ENCODE measurements at regions not wholly inside any gene's neighbourhood (a gene's known extent, or its start where the extent isn't known, plus 50 kb on each side); places are given as distances from the start of the nearest gene placed in this dataset.

DNA sequence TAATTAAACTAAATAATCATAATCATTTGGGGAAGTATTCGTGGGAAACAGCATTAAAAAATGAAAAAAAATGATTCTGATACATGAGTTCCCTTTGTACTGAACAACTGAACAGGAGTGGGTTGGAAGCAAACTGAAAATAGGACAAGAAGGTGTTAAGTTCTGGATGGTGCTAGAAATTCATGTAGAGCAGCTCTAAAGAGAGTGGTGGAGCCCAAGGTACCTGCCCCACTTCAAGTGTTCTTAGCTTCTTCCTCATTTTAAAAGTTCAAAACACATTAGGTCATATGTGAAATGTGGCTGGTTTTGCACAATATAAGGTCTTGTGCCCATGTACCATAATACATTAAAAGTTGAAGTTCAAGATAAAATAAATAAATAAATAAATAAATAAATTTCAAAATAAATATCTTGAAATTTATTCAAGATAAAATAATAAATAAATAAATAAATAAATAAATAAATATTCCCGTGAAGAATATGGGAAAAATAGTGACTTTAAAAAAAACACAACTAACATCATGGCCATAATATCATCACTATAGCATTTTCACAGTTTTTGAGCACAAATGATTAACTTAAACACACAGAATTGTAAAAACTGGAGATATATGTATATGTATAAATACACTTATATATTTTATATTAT is 191.5 kb upstream of the PRKD1 start:
- Histone ChIP-seq H3K4me1 (no peaks in the 10 kb centered on the region), H3K27ac (no peak overlapping the region), H3K4me2 (no peak overlapping the region), H3K4me3 (no peak overlapping the region), H3K9me3 (no peaks in the 10 kb centered on the region)
- POLR2A ChIA-PET: no interaction called here
- 1% methylated on average over 2 of the region's 2 CpGs for WGBS (ENCODE audit: missing lambda C conversion rate)
- ATAC-seq: no peak
- no peak for FAIRE-seq
- CTCF ChIA-PET: no interaction called here
- DNase-seq (ENCODE audit: low read depth in 1 of 2, low spot score in 1 of 2): no peak
- TF ChIP-seq ZC3H11A (IDR thresholded peaks at IDR 0.05) (0 out of 2 replicates have a peak, but pooled peaks have one; percentile 11), KDM5A (IDR thresholded peaks at IDR 0.05) (no peak)
- TF ChIP-seq, protein P1, sequence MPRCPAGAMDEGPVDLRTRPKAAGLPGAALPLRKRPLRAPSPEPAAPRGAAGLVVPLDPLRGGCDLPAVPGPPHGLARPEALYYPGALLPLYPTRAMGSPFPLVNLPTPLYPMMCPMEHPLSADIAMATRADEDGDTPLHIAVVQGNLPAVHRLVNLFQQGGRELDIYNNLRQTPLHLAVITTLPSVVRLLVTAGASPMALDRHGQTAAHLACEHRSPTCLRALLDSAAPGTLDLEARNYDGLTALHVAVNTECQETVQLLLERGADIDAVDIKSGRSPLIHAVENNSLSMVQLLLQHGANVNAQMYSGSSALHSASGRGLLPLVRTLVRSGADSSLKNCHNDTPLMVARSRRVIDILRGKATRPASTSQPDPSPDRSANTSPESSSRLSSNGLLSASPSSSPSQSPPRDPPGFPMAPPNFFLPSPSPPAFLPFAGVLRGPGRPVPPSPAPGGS (IDR thresholded peaks at IDR 0.05): no peak

DNA sequence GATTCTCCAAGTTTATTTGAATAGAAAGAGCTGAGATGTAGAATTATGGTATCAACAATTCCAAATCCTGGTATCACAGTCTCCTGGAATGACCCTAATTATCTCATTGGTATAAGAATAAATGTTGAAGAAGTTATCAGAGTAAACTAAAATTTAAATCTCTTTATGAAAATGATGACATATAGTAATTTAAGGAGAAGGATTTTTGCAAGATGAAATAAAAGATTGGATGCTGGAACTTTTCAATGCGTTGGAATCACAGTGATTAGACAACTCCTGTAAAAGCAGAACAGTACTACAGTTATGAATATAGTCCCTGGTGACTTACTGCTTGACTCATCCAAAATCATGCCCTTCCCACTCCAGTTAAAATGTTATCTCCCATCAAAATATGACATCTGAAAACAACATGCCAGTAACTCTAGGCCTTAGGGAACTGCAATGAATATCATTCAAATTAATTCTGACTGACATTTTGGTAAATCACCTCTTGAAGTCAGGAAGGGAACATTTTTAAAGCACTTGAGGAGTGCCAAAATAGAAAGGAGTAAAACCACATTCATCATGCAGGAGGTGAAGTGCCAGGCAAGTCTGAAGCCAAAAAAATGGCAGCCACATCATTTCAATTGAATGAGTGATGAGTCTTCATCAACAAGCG is 197.8 kb upstream of the PRKD1 start:
- DNase-seq (ENCODE audit: low read depth in 1 of 2, low spot score in 1 of 2) (no peak), FAIRE-seq (no peak), ATAC-seq (no peak)
- no peak overlapping the region for H3K4me2 ChIP-seq
- H3K4me1 ChIP-seq: no peaks in the 10 kb centered on the region
- POLR2A ChIA-PET: no interaction called here
- H3K9me3 ChIP-seq: no peaks in the 10 kb centered on the region
- H3K4me3 ChIP-seq: no peak overlapping the region
- CTCF ChIA-PET: no interaction called here
- WGBS (ENCODE audit: missing lambda C conversion rate): 6% methylated on average over 2 of the region's 2 CpGs
- H3K27ac ChIP-seq: no peak overlapping the region
- no peak for TF ChIP-seq ZSCAN20 (CRISPR knock-in tag; IDR thresholded peaks at IDR 0.05)
- no peak for TF ChIP-seq EP300 (IDR thresholded peaks at IDR 0.05)
- no peak for TF ChIP-seq CBX8 (IDR thresholded peaks at IDR 0.05)
- TF ChIP-seq, protein P2, sequence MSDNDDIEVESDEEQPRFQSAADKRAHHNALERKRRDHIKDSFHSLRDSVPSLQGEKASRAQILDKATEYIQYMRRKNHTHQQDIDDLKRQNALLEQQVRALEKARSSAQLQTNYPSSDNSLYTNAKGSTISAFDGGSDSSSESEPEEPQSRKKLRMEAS (IDR thresholded peaks at IDR 0.05): no peak
- TF ChIP-seq CHD4 (IDR thresholded peaks at IDR 0.05; ENCODE audit: borderline replicate concordance): no peak
- no peak for TF ChIP-seq RFX5 (IDR thresholded peaks at IDR 0.05)
- TF ChIP-seq, protein P1 (IDR thresholded peaks at IDR 0.05): no peak

DNA sequence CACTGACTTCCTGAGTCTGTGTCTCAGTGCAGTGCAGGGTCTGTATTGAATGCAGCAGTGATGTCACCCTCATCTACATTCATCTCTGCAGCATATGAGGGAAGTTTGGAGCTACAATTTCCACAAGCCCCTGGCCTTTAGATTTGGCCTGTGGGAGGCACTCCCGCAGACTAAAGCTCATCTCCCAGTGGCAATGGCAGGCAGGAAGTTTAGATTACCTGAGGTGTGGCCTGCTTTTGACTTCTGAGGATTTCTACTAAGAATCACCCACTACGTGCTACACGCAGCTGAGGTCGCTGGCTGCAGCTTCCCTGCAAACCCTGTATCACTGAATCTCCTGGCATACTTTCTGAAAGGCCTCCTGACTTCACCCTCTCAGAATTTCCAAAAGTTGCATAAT is 202.2 kb upstream of the PRKD1 start:
- CTCF ChIA-PET: no interaction called here
- TF ChIP-seq NPAS2 (CRISPR knock-in tag; IDR thresholded peaks at IDR 0.05; ENCODE audit: borderline replicate concordance): no peak
- no peak for TF ChIP-seq CHD2 (IDR thresholded peaks at IDR 0.05; ENCODE audit: low read length, partially characterized antibody)
- no peak for TF ChIP-seq RNF2 (IDR thresholded peaks at IDR 0.05; ENCODE audit: borderline replicate concordance, low read depth)
- TF ChIP-seq FOSL2 (IDR thresholded peaks at IDR 0.05): no peak
- no peak for TF ChIP-seq FOSL2 (CRISPR knock-in tag; IDR thresholded peaks at IDR 0.05)
- H3K4me1 ChIP-seq: no peaks in the 10 kb centered on the region
- no peak overlapping the region for H3K27ac ChIP-seq
- no peak for FAIRE-seq
- no peaks in the 10 kb centered on the region for H3K9me3 ChIP-seq
- DNase-seq (ENCODE audit: low read depth in 1 of 2, low spot score in 1 of 2): no peak
- WGBS (ENCODE audit: missing lambda C conversion rate): 17% methylated on average over 4 of the region's 4 CpGs
- no peak overlapping the region for H3K4me2 ChIP-seq
- H3K4me3 ChIP-seq: no peak overlapping the region
- POLR2A ChIA-PET: no interaction called here
- ATAC-seq: no peak

DNA sequence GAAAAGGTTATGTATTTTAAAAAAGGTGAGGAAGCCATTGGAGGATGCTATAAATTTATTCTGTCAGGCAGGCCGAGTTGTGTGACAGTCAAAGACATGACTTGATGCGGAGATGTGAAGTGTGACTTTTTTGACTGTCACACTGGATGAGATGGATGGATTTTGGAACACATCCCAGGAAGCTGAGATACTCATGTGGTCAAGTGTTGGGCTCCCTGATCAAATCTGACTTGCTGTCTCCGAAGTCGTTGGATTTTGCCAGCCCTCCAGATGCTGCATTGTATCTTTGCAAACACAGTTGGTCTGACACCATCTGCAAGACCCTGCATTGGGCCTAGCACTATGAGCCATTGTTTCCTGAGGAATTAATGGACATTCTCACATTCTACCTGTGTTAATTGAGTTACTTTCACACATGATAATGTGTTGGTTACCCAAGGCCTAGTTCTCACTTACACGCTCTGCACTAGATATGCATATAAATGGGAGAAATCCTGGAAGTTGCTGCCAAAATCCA is 204.0 kb upstream of the PRKD1 start:
- CTCF ChIA-PET: interaction anchor here (0.5 to 0.9 kb wide), 3 partner anchors 14 to 660 kb away, joined by 3 to 4 read pairs (median 4); no protein-coding TSS in a partner anchor
- H3K27ac ChIP-seq: no peak overlapping the region
- FAIRE-seq (no peak), DNase-seq (ENCODE audit: low read depth in 1 of 2, low spot score in 1 of 2) (no peak), ATAC-seq (no peak)
- H3K4me3 ChIP-seq: no peak overlapping the region
- H3K9me3 ChIP-seq: no peaks in the 10 kb centered on the region
- no peaks in the 10 kb centered on the region for H3K4me1 ChIP-seq
- H3K4me2 ChIP-seq: no peak overlapping the region
- WGBS (ENCODE audit: missing lambda C conversion rate): 47% methylated on average over 5 of the region's 5 CpGs
- POLR2A ChIA-PET: no interaction called here
- TF ChIP-seq HOXB5 (CRISPR knock-in tag; IDR thresholded peaks at IDR 0.05) (no peak), RAD21 (conservative IDR thresholded peaks at IDR 0.05 in 1 of 2, IDR thresholded peaks at IDR 0.05 in 1 of 2) (no peak), HOXA7 (CRISPR knock-in tag; IDR thresholded peaks at IDR 0.05) (no peak), CHD2 (IDR thresholded peaks at IDR 0.05; ENCODE audit: low read length, partially characterized antibody) (no peak), PHF8 (IDR thresholded peaks at IDR 0.05; ENCODE audit: borderline replicate concordance, low read depth) (no peak), KDM5A (IDR thresholded peaks at IDR 0.05) (no peak)
- TF ChIP-seq, protein P2 (IDR thresholded peaks at IDR 0.05): no peak
- TF ChIP-seq, protein P3, sequence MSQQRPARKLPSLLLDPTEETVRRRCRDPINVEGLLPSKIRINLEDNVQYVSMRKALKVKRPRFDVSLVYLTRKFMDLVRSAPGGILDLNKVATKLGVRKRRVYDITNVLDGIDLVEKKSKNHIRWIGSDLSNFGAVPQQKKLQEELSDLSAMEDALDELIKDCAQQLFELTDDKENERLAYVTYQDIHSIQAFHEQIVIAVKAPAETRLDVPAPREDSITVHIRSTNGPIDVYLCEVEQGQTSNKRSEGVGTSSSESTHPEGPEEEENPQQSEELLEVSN (IDR thresholded peaks at IDR 0.05; ENCODE audit: borderline replicate concordance, low read depth): no peak
- TF ChIP-seq, protein P4, sequence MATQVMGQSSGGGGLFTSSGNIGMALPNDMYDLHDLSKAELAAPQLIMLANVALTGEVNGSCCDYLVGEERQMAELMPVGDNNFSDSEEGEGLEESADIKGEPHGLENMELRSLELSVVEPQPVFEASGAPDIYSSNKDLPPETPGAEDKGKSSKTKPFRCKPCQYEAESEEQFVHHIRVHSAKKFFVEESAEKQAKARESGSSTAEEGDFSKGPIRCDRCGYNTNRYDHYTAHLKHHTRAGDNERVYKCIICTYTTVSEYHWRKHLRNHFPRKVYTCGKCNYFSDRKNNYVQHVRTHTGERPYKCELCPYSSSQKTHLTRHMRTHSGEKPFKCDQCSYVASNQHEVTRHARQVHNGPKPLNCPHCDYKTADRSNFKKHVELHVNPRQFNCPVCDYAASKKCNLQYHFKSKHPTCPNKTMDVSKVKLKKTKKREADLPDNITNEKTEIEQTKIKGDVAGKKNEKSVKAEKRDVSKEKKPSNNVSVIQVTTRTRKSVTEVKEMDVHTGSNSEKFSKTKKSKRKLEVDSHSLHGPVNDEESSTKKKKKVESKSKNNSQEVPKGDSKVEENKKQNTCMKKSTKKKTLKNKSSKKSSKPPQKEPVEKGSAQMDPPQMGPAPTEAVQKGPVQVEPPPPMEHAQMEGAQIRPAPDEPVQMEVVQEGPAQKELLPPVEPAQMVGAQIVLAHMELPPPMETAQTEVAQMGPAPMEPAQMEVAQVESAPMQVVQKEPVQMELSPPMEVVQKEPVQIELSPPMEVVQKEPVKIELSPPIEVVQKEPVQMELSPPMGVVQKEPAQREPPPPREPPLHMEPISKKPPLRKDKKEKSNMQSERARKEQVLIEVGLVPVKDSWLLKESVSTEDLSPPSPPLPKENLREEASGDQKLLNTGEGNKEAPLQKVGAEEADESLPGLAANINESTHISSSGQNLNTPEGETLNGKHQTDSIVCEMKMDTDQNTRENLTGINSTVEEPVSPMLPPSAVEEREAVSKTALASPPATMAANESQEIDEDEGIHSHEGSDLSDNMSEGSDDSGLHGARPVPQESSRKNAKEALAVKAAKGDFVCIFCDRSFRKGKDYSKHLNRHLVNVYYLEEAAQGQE (IDR thresholded peaks at IDR 0.05): no peak
